SJCRH30 (cell line): ENCODE measurements at regions not wholly inside any gene's neighbourhood (a gene's known extent, or its start where the extent isn't known, plus 50 kb on each side); places are given as distances from the start of the nearest gene placed in this dataset.
"Not testable (repeated sequence)": the region's sequence is repeated elsewhere in the genome, so short reads cannot be mapped to it uniquely, and the experiment has no call there.

Experiments used
- DNase-seq, 2 experiments: peaks; one replicate each; pipeline ENCODE4 v3.0.0-alpha.2; 2015 to 2020
- H3K27ac ChIP-seq: fragments of 250-450 bp; sonication (Bioruptor Pico); 2 replicates; pipeline ENCODE4 v1.5.1; 2020; ENCODE audit warnings: mild to moderate bottlenecking, moderate library complexity
- H3K27me3 ChIP-seq: fragments of 250-450 bp; sonication (Bioruptor Pico); 2 replicates; pipeline ENCODE4 v1.5.1; 2020; ENCODE audit warnings: mild to moderate bottlenecking, moderate library complexity
- H3K36me3 ChIP-seq: fragments of 250-450 bp; sonication (Bioruptor Pico); 2 replicates; pipeline ENCODE4 v1.5.1; 2020; ENCODE audit warnings: mild to moderate bottlenecking, moderate library complexity
- H3K4me1 ChIP-seq: fragments of 250-450 bp; sonication (Bioruptor Pico); 2 replicates; pipeline ENCODE4 v1.5.1; 2020; ENCODE audit warnings: mild to moderate bottlenecking, moderate library complexity
- H3K4me3 ChIP-seq: fragments of 250-450 bp; sonication (Bioruptor Pico); 2 replicates; pipeline ENCODE4 v1.5.1; 2020; ENCODE audit warnings: mild to moderate bottlenecking, moderate library complexity
- H3K9me3 ChIP-seq: fragments of 250-450 bp; sonication (Bioruptor Pico); replicated peaks from 2 replicates; pipeline ENCODE4 v1.5.1; 2020; ENCODE audit warnings: mild to moderate bottlenecking, moderate library complexity

DNA sequence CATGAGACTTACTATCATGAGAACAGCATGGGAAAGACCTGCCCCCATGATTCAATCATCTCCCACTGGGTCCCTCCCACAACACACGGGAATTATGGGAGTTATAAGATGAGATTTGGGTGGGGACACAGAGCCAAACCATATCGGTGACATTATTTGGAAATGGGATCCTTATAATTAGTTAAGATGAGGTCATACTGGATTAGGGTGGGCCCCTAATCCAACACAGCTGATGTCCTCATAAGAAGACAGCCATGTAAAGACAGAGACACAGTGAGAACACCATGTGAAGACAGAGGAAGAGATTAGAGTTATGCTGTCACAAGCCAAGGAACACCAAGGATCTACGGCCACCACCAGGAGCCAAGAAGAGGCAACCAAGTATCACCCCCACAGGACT lies 161.7 kb downstream of the SPTSSA start:
- Histone ChIP-seq H3K36me3 (no peaks in the 10 kb centered on the region), H3K9me3 (peaks cover 4% of the 10 kb centered on the region), H3K27ac (no peak overlapping the region), H3K27me3 (no peaks in the 10 kb centered on the region), H3K4me1 (peaks cover 6% of the 10 kb centered on the region), H3K4me3 (no peak overlapping the region)
- DNase-seq: peak; percentile 22 to 52

DNA sequence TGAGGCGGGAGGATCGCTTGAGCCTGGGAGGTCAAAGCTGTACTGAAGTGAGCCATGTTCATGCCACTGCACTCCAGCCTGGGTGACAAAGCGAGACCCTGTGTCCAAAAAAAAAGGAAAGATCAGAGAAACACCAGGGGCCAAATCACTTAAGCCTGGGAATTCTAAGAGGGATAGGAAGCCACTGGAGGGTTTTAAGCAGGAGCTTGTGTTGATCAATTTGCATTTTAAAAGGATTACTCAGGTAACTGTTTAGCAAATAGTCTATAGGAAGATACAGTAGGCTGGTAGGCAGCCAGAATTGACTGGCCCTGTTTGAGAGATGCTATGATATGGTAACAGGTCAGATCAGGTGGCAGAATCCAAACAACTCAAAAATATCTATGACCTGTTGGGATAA lies 162.7 kb downstream of the SPTSSA start:
- H3K36me3 ChIP-seq: no peaks in the 10 kb centered on the region

DNA sequence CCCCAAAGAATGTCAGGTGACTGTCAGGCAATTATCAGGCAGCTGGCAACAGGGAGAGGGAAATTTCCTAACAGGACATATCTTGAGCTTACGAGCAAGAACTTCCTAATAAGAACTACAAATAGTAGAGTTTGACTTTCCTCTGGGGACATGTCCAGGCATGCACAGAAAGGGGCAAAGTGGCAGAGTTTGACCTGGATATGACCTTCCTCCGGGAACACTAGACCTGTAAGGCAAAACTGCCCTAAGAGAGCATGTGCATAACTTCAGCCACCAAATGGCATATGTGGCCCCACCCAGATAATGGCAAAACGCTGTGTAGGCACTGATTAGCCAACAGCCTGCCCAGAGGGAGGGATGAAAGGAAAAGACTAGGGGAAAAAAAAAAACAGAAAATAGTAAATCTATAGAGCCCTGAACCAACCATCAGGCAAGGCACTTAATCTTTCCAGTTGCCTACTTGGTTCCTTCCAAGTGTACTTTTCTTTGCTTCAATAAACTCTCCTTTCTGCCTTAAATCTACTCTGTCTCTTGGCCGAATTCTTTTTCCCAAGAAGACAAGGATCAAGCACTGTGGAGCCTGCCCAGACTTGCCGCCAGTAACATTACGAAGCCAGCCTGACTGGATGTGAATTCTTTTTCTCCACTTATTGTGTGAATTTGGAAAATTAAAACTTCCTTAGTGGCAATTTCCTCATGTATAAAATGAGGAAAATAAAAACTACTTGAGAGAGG lies 164.1 kb downstream of the SPTSSA start:
- peaks cover 6% of the 10 kb centered on the region for H3K4me1 ChIP-seq
- H3K4me3 ChIP-seq: no peak overlapping the region
- no peak overlapping the region for H3K27ac ChIP-seq
- no peaks in the 10 kb centered on the region for H3K27me3 ChIP-seq
- peaks cover 4% of the 10 kb centered on the region for H3K9me3 ChIP-seq
- H3K36me3 ChIP-seq: no peaks in the 10 kb centered on the region
- peak; percentile 5 to 27 for DNase-seq

More for the DNA sequence above, 162.7 kb downstream of the SPTSSA start:
- no peak overlapping the region for H3K4me3 ChIP-seq
- no peaks in the 10 kb centered on the region for H3K27me3 ChIP-seq
- DNase-seq: no peak
- H3K9me3 ChIP-seq: peaks cover 4% of the 10 kb centered on the region
- peaks cover 6% of the 10 kb centered on the region for H3K4me1 ChIP-seq
- no peak overlapping the region for H3K27ac ChIP-seq

DNA sequence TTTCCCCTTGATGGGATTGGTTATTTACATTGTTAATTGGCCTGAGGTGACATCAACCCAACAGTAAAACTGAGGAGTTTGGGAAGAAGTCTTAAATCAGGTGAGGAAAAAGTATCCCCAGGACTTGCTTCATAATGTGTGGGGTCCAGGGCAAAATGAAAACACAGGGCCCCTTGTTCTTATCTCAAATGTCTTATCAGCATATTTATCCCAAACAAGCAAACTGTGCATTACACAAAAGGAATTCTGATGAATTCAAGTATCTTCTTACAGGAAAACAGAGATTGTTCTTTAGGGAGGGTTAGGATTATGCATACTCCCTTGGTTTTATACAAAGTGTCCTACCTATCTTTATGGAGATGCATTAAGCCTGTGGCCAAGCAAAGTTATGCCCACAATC lies 178.4 kb downstream of the SPTSSA start:
- H3K36me3 ChIP-seq: no peaks in the 10 kb centered on the region
- H3K9me3 ChIP-seq: no peaks in the 10 kb centered on the region
- no peak overlapping the region for H3K4me3 ChIP-seq
- DNase-seq: no peak
- H3K4me1 ChIP-seq: no peaks in the 10 kb centered on the region
- no peaks in the 10 kb centered on the region for H3K27me3 ChIP-seq
- no peak overlapping the region for H3K27ac ChIP-seq

DNA sequence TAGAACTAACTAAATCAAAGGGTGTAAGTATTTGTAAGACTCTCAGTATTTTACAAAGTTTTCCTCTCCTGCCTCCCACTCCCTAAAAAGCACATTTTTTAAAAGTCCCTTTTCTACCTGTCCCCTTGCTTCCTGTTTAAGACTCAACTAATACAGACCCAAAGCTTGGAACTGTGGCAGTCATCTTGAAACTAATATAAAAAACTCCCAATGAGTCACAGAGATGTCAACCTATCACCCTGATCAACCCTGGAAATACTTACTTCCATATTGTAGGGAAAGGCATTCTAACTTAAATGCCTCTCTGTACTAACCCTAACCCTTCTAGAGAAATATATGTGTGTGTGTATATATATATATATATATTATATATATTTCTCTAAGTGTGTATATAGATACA lies 184.8 kb downstream of the SPTSSA start:
- Histone ChIP-seq H3K27ac (no peak overlapping the region), H3K4me3 (no peak overlapping the region), H3K36me3 (no peaks in the 10 kb centered on the region), H3K4me1 (peaks cover 5% of the 10 kb centered on the region), H3K27me3 (no peaks in the 10 kb centered on the region), H3K9me3 (no peaks in the 10 kb centered on the region; the same call in 1 of the 2 replicates)
- DNase-seq: no peak

DNA sequence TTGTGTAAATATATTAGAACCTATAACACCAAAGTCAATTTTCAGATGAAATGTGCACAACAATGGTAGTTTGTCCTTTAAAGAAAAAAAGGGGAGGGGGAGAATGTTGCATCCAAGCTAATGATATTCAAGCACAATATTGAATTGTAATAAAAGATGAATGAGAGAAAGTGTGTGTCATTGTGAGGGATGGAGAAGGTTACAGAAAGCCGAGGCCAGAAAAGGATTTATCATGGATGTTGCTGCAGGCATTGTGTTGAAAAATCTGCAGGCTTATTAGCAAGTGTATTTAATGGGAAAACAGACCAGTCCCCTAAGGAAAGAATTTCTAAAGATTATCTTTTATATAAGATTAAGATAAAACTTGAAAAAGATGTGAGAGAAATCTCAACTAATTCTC lies 186.5 kb downstream of the SPTSSA start:
- Histone ChIP-seq H3K27ac (no peak overlapping the region), H3K9me3 (no peaks in the 10 kb centered on the region; the same call in 1 of the 2 replicates), H3K4me1 (peaks cover 5% of the 10 kb centered on the region), H3K36me3 (no peaks in the 10 kb centered on the region), H3K27me3 (no peaks in the 10 kb centered on the region), H3K4me3 (no peak overlapping the region)
- DNase-seq: no peak

DNA sequence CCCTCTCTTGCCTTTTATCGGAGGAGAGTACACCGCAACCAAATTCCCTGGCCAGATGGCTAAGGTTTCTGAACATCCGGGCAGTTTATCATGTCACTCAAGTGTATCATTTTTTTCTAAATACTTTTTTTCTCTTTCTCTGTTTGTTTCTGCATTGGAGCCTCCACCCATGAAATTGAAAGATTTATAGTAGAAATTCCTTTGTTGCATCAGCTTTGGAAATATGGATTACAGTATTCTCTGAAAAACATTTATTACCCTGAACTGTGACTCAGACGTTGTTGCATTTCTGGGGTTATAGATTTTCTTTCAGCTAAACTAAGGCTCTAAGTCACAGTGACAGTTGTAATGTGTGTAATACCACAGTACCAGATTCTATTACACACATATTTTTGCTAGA lies 187.0 kb downstream of the SPTSSA start:
- DNase-seq: no peak
- H3K27ac ChIP-seq: no peak overlapping the region
- no peak overlapping the region for H3K4me3 ChIP-seq
- H3K36me3 ChIP-seq: no peaks in the 10 kb centered on the region
- H3K27me3 ChIP-seq: no peaks in the 10 kb centered on the region
- no peaks in the 10 kb centered on the region; the same call in 1 of the 2 replicates for H3K9me3 ChIP-seq
- H3K4me1 ChIP-seq: peaks cover 5% of the 10 kb centered on the region

DNA sequence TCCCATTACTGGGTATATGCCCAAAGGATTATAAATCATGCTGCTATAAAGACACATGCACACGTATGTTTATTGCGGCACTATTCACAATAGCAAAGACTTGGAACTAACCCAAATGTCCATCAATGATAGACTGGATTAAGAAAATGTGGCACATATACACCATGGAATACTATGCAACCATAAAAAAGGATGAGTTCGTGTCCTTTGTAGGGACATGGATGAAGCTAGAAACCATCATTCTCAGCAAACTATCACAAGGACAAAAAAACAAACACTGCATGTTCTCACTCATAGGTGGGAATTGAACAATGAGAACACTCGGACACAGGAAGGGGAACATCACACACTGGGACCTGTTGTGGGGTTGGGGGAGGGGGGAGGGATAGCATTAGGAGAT lies 188.3 kb downstream of the SPTSSA start:
- not testable (repeated sequence) for H3K36me3 ChIP-seq, H3K27ac ChIP-seq, H3K9me3 ChIP-seq, DNase-seq, H3K27me3 ChIP-seq, H3K4me1 ChIP-seq, H3K4me3 ChIP-seq

DNA sequence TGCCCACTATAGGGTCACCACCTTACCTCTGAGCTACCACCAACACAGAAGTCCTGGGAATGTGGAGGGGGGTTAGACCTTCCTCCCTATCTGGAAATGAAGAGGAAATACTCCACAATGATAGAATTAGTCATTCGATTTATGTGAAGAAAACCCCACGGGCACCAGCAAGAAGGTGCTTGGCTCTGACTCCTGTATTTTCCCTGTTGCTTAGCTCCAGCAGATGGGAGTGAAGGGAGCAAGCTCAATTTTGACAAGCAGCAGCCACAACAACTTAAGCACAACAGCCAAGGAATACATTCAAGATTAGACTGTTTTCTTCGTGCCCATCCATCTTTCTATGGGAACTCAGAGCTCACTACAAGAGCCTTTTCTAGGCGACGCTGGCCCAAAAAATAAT lies 191.7 kb downstream of the SPTSSA start:
- Histone ChIP-seq H3K27ac (no peak overlapping the region), H3K9me3 (no peaks in the 10 kb centered on the region; the same call in 1 of the 2 replicates), H3K4me1 (peaks cover 5% of the 10 kb centered on the region; the same call in 1 of the 2 replicates), H3K27me3 (no peaks in the 10 kb centered on the region), H3K4me3 (no peak overlapping the region), H3K36me3 (no peaks in the 10 kb centered on the region)
- DNase-seq: no peak

DNA sequence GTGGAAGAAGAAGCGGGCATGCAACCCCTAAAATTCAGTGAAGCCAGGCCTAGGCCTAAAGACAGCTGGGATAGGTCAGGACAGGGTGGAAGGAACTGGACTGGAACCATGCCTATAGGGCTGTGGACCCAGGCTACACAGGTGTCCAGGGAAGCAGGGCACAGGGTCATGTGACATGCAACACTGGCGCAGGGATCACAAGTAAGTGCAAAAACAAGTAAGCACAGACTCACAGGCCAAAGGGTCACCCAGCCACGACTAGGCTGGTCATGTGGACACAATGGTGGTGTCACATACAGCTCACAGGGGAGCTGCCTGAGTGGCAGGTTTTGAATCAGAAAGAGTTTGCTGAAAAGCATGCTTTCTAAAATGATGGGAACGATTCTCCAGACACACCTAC lies 195.7 kb downstream of the SPTSSA start:
- Histone ChIP-seq H3K27ac (no peak overlapping the region), H3K36me3 (no peaks in the 10 kb centered on the region), H3K9me3 (no peaks in the 10 kb centered on the region), H3K4me1 (no peaks in the 10 kb centered on the region; the same call in 1 of the 2 replicates), H3K27me3 (no peaks in the 10 kb centered on the region), H3K4me3 (no peak overlapping the region)
- DNase-seq: no peak

DNA sequence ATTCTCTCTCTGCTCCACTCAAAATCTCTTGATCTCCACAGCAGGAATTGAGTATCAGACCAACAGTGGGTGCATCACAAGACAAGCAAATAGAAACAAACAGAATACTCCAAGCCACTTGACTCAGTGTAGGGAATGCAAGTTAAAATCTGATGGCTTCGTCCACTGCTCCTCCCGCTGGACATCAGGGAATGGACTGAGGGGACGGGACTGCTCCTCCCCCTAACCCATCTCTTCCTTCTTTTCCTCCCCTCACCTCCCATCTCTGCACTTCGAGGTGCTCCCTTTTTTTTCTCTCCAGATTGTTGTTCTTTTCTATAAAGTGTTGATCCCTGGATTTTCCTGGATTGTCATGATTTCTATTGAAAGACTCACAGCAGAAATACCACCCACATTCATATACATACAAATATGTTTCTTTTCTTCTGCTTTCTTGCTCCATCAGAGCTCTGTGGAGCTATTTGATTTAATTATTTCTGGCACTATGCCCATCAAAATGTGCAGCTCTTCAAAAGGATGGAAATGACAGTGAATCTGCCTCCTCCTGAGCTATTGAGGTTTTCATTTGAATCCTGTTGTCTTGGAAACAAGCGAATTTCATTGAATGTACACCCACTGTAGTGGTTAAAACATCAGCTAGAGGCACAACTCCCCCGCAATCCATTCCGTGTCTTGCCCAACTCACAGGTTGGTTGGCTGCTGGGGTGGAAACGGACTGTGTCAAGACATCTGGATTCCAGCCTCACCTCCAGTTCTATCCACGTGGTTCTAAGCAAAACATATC lies 199.7 kb downstream of the SPTSSA start:
- Histone ChIP-seq H3K27me3 (no peaks in the 10 kb centered on the region), H3K27ac (no peak overlapping the region), H3K4me3 (no peak overlapping the region), H3K4me1 (no peaks in the 10 kb centered on the region), H3K36me3 (no peaks in the 10 kb centered on the region), H3K9me3 (no peaks in the 10 kb centered on the region)
- DNase-seq: no peak

DNA sequence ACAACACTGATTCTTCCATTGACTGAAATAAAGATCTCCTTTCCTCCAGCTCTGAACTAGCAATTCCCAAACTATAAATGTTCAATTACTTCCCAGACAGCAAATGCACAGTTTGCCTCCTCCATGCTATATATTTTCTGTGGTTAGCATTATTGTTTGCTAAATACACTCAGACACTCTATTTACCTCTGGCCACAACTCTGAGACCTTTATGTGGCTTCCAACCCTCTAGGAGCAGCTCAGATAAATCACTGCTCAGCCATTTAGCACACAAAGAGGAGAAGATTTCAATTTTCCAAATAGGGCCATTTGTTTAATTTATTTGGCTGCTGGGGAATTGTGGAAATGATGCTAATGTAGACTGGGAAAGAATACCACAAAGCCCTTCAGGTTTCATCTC lies 202.0 kb downstream of the SPTSSA start:
- Histone ChIP-seq H3K36me3 (no peaks in the 10 kb centered on the region), H3K27me3 (no peaks in the 10 kb centered on the region), H3K4me1 (no peaks in the 10 kb centered on the region), H3K4me3 (no peak overlapping the region), H3K27ac (no peak overlapping the region), H3K9me3 (no peaks in the 10 kb centered on the region)
- no peak for DNase-seq

DNA sequence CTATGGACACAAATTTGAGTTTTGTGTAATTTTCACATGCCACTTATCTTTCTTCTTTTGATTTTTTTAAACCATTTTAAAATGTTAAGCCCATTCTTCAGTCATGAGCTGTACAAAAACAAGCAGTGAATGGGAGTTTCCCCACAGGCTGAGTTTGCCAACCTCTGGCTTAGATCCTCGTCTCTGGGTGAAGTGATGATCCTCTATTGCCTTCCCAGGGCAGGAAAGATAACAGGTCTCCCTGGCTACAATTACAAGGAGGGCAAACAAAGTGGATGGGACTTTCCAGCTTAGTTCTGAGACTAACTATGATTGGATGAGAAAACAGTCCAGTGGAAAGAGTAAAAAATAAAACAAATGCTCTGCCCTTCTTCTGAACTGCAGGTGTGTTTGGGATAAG lies 203.7 kb downstream of the SPTSSA start:
- H3K27me3 ChIP-seq: no peaks in the 10 kb centered on the region
- H3K4me3 ChIP-seq: no peak overlapping the region
- no peak for DNase-seq
- no peaks in the 10 kb centered on the region for H3K4me1 ChIP-seq
- H3K27ac ChIP-seq: no peak overlapping the region
- H3K9me3 ChIP-seq: no peaks in the 10 kb centered on the region
- H3K36me3 ChIP-seq: no peaks in the 10 kb centered on the region

DNA sequence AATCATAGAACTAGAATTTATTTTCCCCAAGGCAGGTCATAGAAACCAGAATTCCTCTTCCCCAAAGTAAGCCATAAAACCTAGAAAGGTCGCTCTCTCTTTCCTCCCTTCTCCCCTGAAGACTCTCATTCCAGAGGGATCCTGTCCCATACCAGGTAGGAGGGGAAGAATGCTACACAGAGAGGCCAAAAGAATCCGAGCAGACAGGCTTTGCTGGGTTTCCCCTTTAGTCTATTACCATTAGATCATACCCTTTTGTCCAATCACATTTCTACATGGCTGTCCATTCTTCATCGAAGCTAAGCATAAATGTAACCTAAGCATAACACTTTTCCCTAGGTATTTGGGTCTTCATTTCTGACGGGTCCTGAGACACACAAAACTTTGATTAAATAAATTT lies 204.5 kb downstream of the SPTSSA start:
- H3K27me3 ChIP-seq: no peaks in the 10 kb centered on the region
- H3K27ac ChIP-seq: no peak overlapping the region
- H3K9me3 ChIP-seq: no peaks in the 10 kb centered on the region

DNA sequence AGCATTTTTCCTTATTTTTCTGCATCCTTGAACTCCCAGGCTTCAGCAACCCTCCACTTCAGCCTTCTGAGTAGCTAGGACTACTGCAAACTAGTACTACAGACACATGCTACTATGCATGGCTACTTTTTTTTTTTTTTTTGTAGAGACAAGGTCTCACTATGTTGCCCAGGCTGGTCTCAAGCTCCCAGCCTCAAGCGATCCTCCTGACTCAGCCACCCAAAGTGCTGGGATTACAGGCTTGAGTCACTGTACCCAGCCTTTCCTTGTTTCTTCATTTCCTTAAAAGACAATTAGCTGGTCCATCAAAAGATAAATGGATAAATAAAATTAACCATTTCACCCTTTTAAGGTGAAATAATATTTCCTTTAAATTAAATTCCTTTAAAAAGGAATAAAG lies 205.8 kb downstream of the SPTSSA start:
- no peaks in the 10 kb centered on the region for H3K36me3 ChIP-seq
- no peak overlapping the region for H3K27ac ChIP-seq
- no peaks in the 10 kb centered on the region for H3K27me3 ChIP-seq
- H3K9me3 ChIP-seq: no peaks in the 10 kb centered on the region
- DNase-seq: no peak
- H3K4me1 ChIP-seq: no peaks in the 10 kb centered on the region; the same call in none of the 2 replicates
- no peak overlapping the region for H3K4me3 ChIP-seq

More for the DNA sequence above, 204.5 kb downstream of the SPTSSA start:
- Histone ChIP-seq H3K4me1 (no peaks in the 10 kb centered on the region), H3K36me3 (no peaks in the 10 kb centered on the region), H3K4me3 (no peak overlapping the region)
- DNase-seq: no peak
